Epithelial cell of proximal tubule (primary cell): ENCODE measurements at regions not wholly inside any gene's neighbourhood (a gene's known extent, or its start where the extent isn't known, plus 50 kb on each side); places are given as distances from the start of the nearest gene placed in this dataset.
"Not testable (repeated sequence)": the region's sequence is repeated elsewhere in the genome, so short reads cannot be mapped to it uniquely, and the experiment has no call there.

ENCODE experiments used
- DNase-seq: peaks from one replicate; pipeline ENCODE4 v3.0.0-alpha.2; 2011; ENCODE audit warnings: low read depth
- H3K4me3 ChIP-seq: 2 replicates; pipeline ENCODE4 v1.5.1; 2011; ENCODE audit warnings: low read depth, mild to moderate bottlenecking, low read length
- CTCF ChIP-seq: conservative IDR thresholded peaks from 2 replicates; pipeline ENCODE4 v1.5.1; 2012; ENCODE audit warnings: low read depth, mild to moderate bottlenecking, low read length

GRCh38 chr18:57950542-57950941, 93.5 kb upstream of the NEDD4L start:
- no peak for TF ChIP-seq CTCF
- no peak for DNase-seq

GRCh38 chr18:57949335-57949734, 94.7 kb upstream of the NEDD4L start:
- not testable (repeated sequence) for DNase-seq, H3K4me3 ChIP-seq

More at GRCh38 chr18:57950542-57950941, 93.5 kb upstream of the NEDD4L start:
- no peak overlapping the region for H3K4me3 ChIP-seq

- DNase-seq: no peak
- TF ChIP-seq CTCF: no peak
- no peak overlapping the region for H3K4me3 ChIP-seq
Measured at GRCh38 chr18:57947117-57947516, 96.9 kb upstream of the NEDD4L start.

GRCh38 chr18:57943723-57944122, 100.3 kb upstream of the NEDD4L start:
- no peak overlapping the region for H3K4me3 ChIP-seq
- TF ChIP-seq CTCF: no peak
- no peak for DNase-seq

GRCh38 chr18:57942493-57942892, 101.5 kb upstream of the NEDD4L start:
- no peak for TF ChIP-seq CTCF

GRCh38 chr18:57941841-57942489, 102.1 kb upstream of the NEDD4L start:
- DNase-seq: no peak
- no peak for TF ChIP-seq CTCF
- no peak overlapping the region for H3K4me3 ChIP-seq

More at GRCh38 chr18:57942493-57942892, 101.5 kb upstream of the NEDD4L start:
- DNase-seq: no peak
- H3K4me3 ChIP-seq: no peak overlapping the region

GRCh38 chr18:57940166-57940660, 103.8 kb upstream of the NEDD4L start:
- TF ChIP-seq CTCF: no peak
- DNase-seq: no peak
- no peak overlapping the region for H3K4me3 ChIP-seq

- H3K4me3 ChIP-seq, DNase-seq: not testable (repeated sequence)
Measured at GRCh38 chr18:57934375-57934774, 109.7 kb upstream of the NEDD4L start.
